22Rv1 (cell line): ENCODE measurements at regions not wholly inside any gene's neighbourhood (a gene's known extent, or its start where the extent isn't known, plus 50 kb on each side); places are given as distances from the start of the nearest gene placed in this dataset.
"Not testable (repeated sequence)": the region's sequence is repeated elsewhere in the genome, so short reads cannot be mapped to it uniquely, and the experiment has no call there.

Experiments
- ZFX ChIP-seq: fragments of 450-650 bp; IDR thresholded peaks from 2 replicates; pipeline ENCODE4 v1.6.1; 2017; ENCODE audit warnings: antibody characterized with exemption, borderline replicate concordance
- TF ChIP-seq, protein P1 (sequence below): fragments of 450-650 bp; IDR thresholded peaks from 2 replicates; pipeline ENCODE4 v1.5.1; 2017; ENCODE audit warnings: mild to moderate bottlenecking

DNA sequence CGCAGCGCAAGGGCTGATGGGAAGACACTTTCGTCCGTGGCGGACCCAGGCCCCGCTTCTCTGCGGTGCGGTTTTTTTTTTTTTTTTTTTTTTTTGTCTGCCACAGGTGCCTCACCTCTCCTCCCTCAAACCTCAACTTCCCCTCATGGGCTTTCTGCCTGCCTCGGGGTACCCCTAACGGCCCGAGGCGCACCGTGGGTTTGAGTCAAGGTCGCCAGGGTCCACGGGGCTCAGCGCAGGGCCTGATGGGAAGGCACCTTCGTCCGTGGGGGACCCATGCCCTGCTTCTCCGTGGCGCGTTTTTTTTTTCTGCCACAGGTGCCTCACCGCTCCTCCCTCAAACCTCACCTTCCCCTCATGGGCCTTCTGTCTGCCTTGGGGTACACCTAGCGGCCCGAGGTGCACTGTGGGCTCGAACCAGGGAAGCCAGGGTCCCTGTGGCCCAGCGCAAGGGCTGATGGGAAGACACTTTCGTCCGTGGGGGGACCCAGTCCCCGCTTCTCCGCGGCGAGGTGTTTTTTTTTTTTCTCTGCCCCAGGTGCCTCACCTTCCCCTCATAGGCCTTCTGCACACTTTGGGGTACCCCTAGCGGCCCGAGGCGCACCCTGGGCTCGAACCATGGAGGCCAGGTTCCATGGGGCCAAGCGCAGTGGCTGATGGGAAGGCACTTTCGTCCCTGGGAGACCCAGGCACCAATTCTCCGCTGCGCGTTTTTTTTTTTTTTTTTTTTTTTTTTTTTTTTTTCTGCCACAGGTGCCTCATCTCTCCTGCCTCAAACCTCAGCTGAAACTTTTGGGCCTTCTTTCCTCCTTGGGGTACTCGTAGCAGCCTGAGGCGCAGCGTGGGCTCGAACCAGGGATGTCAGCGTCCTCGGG lies 165.2 kb upstream of the ZNG1F start:
- TF ChIP-seq, protein P1, sequence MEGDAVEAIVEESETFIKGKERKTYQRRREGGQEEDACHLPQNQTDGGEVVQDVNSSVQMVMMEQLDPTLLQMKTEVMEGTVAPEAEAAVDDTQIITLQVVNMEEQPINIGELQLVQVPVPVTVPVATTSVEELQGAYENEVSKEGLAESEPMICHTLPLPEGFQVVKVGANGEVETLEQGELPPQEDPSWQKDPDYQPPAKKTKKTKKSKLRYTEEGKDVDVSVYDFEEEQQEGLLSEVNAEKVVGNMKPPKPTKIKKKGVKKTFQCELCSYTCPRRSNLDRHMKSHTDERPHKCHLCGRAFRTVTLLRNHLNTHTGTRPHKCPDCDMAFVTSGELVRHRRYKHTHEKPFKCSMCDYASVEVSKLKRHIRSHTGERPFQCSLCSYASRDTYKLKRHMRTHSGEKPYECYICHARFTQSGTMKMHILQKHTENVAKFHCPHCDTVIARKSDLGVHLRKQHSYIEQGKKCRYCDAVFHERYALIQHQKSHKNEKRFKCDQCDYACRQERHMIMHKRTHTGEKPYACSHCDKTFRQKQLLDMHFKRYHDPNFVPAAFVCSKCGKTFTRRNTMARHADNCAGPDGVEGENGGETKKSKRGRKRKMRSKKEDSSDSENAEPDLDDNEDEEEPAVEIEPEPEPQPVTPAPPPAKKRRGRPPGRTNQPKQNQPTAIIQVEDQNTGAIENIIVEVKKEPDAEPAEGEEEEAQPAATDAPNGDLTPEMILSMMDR = not testable (repeated sequence)
- TF ChIP-seq ZFX = not testable (repeated sequence)
